HG02981 (cell line): ENCODE measurements at regions not wholly inside any gene's neighbourhood (a gene's known extent, or its start where the extent isn't known, plus 50 kb on each side); places are given as distances from the start of the nearest gene placed in this dataset.

ENCODE experiments used
- ATAC-seq: cut with Tn5 transposase; IDR thresholded peaks from one replicate; pipeline ENCODE4 v1.9.1; 2021; ENCODE audit warnings: mild to moderate bottlenecking, moderate library complexity; ENCODE audit not compliant: unreplicated experiment

DNA sequence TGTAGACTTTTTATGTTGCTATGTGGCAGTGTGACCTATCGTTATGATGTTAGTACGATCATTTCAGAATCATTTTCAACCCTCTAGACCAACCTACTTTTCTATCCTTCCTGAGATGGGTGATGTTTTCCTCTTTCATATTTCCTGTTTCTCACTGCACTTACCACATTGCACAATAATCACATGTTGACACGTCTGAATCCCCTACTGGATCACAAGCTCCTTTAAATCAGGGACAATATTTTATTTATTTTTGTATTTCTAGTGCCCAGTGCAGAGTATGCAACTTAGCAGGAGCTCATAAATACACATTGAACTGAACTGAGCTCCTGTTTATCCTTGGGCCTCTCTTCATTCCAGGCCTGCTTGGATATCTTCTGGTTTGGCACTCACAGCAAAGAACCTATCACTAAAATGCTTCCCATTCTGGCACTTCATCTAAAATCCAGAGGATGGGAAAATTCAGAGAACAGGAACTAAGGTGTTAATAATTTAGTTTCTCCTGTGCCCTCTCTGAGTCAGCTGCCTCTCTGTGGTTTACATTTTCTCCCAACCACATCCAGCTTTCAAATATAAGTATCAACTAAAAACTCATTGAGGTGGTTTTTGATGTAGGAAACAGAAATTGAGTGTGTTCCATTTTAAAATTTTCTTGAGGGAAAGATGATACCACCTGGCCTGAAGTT, 69.4 kb upstream of the DYRK2 start:
- no peak for ATAC-seq

DNA sequence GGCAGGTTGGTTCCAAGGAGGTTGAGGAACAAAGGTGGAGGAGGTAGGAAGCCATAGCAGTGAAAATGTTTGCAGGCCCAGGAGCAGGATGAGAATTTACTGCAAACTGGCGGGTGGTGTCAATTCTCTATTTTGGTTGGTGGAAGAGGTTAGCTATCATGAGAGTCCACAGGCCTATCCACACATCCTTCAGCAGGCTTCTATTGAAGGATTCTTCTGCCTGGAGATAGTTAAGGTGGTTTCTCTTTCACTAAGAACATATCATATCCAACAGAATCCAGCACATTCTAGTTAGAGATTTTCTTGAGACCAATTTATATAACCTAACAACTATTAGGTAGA, 68.9 kb upstream of the DYRK2 start:
- no peak for ATAC-seq

DNA sequence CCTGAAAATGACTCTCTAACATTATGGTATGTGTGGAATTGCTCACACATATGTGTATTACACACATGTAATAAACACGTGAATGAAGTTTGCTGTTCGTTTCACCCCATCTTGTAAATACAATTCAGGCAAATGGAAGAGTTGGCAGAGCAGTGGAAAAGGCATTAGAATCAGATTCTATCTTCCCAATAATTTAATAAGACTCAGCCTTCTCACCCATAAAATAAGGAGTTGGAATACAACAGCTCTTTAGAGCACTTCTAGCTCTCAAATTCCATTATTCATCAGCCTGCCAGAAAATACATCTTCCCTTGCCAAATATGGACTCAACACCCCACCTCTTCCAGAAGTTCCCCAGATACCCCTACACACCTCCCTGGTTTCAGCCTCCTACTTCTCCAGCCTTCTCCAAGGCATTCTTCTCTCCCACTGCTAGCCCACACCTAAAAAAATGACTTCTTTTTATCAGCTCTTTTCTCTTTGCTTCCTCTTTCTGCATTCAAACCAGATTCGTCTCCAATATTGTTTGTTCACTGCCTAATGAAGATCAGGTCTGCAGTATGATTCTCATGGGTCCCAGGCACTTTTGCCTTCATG, 66.2 kb upstream of the DYRK2 start:
- no peak for ATAC-seq

DNA sequence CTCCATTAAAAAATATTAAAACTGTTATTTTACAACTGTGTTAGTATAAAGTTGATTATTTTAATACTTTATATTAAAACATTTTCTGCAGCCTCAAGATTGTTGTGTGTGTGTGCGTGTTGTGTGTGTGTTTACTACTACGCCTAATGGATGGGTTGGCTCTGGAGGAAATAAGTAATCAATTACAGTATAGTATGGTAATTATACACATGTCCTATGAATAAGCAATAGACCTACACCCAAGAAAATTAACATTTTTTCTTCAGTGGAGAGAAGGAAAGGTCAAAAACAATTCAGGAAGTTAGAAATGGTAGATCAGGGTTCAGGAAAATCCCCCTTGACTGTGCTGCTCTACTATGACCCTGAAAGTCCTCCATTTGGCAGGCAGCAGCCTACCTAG, 65.7 kb upstream of the DYRK2 start:
- no peak for ATAC-seq

DNA sequence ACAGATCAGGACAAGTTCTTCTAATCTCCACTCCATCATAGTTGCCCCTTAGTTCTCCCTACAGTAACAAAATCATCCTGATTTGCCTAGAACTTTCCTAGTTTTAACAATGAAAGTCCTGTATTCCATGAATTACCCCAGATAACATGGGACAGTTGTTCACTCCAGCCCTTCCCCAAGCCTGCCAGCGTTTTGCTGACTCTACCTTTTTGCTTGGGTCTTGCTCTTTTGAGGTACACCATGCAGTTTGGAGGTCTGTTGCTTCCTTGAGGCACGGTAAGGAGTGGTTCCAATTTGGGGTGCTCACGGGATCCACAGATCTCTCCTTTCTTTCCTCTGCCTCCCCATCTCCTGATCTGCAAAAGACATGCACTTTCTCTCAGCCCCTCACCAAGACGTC, 61.6 kb upstream of the DYRK2 start:
- ATAC-seq, result no peak

DNA sequence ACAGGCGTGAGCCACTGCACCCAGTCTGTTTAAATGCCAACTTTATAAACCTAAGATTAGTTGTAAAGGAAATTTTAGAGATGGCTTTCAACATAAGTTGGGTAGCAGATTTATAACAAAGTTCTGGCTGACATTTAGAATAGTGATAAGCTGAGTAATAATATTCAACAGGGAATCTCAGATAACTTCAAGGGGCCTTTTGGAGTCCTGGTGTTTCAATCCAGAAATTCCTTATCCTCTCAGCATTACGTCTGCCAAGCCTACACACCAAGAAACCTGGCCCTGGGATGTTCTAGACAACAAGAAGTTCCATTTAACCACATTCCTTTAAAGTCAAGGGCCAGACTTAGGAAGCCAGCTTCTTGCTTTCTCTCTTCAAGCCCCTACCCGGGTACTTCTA, 59.5 kb upstream of the DYRK2 start:
- no peak for ATAC-seq

DNA sequence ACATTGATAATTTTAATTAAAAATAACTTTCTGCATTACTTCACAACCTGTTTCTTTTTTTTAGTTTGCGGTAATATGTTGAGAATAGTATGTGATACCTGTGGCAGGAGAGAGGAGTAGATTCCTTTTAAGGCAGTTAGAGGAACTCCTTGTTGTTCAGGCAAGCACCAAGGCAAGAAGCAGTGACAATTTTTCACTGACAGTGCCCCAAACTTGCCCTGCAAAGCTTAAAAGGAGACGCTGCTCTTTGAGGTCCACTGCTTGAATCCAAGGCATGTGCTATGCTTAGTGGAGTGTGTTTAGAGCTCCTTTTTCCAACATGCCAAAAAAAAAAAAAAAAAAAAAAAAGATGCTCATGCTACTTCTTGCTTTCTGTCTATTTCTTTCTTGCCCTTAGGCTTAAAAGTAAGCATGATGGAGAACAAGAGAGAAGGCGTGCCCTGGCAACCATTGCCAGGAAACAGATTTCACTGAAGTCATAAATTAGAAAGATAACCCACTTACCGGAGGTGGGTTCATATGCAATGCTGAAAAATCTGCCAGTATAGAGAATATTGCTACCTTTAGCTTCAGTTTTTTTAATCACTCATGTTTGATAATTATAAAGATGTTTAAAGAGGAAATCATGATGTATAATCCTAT, 58.3 kb upstream of the DYRK2 start:
- ATAC-seq, result no peak

DNA sequence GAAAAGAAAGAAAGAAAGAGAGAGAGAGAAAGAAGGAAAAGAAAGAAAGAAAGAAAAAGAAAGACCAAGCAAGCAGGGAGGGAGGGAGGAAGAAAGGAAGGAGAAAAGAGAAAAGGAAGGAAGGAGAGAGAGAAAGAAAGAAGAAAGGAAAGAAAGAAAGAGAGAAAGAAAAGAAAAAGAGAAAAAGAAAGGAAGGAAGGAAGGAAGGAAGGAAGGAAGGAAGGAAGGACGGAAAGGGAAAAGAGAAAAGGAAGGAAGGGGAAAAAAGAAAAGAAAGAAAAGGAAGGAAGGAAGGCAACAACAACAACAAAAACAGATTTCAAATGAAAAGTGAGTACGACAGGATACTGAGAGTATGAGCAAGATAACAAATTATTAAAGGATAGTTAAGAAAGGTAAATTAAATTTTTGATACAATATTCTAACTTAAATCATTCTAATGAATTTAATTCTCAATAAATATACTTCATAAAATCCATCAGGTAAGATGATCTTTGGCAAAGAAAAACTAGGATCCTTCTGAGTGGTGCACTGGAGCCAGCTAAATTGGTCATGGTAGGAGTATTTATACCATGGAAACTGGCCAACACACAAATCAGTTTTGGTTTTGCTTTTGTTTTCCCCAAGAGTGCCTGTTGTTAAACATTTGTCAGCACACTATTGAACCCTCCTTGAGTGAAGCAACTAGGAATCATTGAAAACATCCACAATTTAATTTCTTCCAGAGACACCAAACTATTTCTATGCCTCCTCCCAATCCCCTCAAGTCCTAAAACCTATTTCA, 56.1 kb upstream of the DYRK2 start:
- peak; percentile 95 for ATAC-seq

DNA sequence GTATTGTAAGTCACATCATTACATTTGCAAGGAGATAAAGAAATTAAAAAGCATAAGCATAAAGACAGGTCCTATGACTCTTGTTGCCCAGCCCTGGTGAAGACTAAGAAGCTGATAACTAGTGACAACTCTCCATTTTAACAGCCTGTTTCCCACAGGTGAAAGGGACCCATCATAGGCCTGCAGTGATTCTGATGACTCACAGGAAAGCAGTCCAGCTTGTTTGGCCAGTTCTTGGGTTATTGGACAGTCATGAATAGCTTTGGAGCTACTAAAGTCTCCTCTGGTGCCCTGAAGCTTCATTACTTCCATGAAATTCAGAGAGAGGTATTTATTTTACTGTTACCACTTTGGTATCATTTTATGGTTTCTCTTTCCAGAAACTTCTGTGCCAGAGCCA, 55.5 kb upstream of the DYRK2 start:
- ATAC-seq, result peak; percentile 30

DNA sequence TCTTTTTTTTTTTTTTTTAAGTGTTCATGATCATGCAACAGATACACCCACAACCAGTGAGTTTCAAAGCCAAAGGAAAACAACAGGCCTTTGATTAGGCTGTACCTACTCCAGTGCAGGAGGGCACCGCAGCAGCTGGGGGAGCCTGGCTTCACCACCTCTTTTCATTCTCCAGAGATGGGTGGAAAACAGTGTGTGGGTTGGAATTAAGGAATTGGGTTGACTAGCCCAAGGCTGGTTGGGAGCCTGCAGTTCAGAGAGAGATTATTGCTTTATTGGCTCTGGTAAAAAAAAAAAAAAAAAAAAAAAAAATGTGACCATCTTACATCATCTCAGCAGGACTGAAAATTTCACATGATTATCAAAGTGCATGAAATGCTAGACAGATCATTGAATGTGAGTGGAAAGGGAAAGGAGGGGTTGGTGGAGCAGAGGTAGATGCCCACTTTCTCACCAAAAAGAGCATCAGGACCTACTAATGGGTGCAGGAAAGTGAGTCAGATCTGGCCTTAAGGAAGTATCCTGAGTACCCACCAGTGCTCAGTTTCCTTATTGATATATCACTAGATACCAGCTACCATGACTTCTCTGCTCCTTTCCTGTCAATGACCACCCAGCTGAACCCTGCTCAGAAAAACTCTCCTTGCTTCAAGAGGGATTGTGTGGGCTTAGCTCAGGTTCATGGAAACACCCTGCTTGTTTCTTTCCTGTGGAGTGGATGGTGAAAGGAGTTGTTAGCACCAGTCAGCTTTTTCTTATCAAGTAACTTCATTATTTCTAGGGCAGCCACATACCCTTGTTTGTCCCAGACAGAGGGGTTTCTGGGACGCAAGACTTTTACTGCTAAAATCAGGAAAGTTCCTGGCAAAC, 54.8 kb upstream of the DYRK2 start:
- ATAC-seq, result no peak

DNA sequence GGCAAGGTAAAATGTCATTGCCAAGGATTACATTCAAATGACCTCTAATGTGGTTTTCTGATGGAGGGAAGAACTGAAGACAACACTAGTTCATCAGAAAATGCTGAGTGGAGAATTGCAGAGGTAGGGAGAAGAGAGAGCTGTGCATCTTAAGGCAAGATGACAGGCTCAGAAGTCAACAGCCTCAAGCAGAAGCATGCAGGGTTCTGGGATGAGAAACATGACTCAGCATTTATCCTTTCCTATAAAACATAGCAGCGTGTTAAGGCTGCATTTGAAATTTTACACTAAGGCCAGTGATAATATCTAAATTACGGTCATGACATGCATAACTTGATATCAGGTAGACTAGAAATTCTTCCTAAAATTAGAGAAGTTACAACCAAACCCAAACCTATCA, 53.7 kb upstream of the DYRK2 start:
- ATAC-seq, result no peak

DNA sequence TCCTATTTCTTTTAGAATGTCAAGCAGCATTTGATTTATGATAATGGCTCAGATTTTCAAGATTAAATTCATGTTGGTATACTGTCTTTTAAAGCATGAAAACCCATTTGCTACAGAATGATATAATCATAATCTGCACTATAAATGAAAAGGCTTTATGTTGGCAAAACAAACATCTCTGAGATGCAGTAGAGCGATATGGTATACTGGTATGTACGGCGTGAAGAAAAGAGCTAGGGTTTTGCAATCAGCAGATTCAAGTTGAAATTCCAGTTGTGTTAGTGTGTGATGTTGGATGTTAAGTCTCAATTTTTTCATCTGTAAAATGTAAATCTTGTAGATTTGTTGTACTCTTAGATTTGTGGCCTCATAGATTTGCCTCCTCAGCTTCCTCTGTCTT, 53.2 kb upstream of the DYRK2 start:
- no peak for ATAC-seq

DNA sequence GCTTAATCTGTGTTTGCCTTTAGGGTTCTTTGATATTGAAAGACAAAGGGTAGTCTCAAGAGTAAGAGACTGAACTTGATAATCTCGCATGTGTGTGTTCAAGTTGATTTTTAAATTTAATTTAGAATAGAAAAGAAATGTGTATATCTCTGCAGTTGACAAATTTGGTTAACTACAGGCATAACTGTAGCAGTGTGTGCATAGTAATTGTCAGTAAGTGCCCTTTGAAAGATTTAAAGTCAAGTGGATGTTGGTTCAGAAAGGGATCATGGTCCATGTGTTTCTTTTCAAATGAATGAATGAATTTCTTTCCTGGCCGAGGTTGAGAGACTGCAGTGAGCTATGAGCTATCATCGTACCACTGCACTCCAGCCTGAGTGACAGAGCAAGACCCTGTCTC, 49.9 kb upstream of the DYRK2 start:
- ATAC-seq, result no peak
